ENCODE measurements at regions not wholly inside any gene's neighbourhood (a gene's known extent, or its start where the extent isn't known, plus 50 kb on each side); places are given as distances from the start of the nearest gene placed in this dataset.

GRCh38 chr9:82729991-82730589, 332.9 kb downstream of the RASEF start:
- Histone ChIP-seq H3K27me3 (ENCODE audit: control insufficient read depth, low read length) (no peaks in the 10 kb centered on the region), H4K20me1 (ENCODE audit: control insufficient read depth, insufficient read depth, low read depth, low read length) (no peaks in the 10 kb centered on the region), H3K4me1 (ENCODE audit: control insufficient read depth, low read length) (no peaks in the 10 kb centered on the region), H3K9me3 (ENCODE audit: control insufficient read depth, insufficient read depth, low read length) (no peaks in the 10 kb centered on the region), H3K9me2 (replicated peaks; ENCODE audit: control insufficient read depth, low read length) (no peaks in the 10 kb centered on the region), H3K27ac (ENCODE audit: low read depth, low read length) (no peak overlapping the region), H3F3A (ENCODE audit: control insufficient read depth, insufficient read depth) (no peaks in the 10 kb centered on the region), H3K79me2 (ENCODE audit: control insufficient read depth, low read length) (no peaks in the 10 kb centered on the region), H3K4me2 (ENCODE audit: low read length) (no peak overlapping the region), H3K4me3 (ENCODE audit: low read length) (no peak overlapping the region), H3K36me3 (ENCODE audit: control insufficient read depth, low read length) (no peaks in the 10 kb centered on the region)
- TF ChIP-seq EZH2phosphoT487 (IDR thresholded peaks at IDR 0.05; ENCODE audit: borderline replicate concordance, low read length) (no peak), CTCF (IDR thresholded peaks at IDR 0.05; ENCODE audit: low read depth, low read length, poor library complexity, severe bottlenecking) (no peak)

GRCh38 chr9:82732928-82733327, 330.0 kb downstream of the RASEF start:
- H3K9me3 ChIP-seq (ENCODE audit: control insufficient read depth, insufficient read depth, low read length) = no peaks in the 10 kb centered on the region
- no peaks in the 10 kb centered on the region for H3K9me2 ChIP-seq (replicated peaks; ENCODE audit: control insufficient read depth, low read length)
- no peak overlapping the region for H3K4me2 ChIP-seq (ENCODE audit: low read length)
- H3K4me3 ChIP-seq (ENCODE audit: low read length) = no peak overlapping the region
- no peaks in the 10 kb centered on the region for H3F3A ChIP-seq (ENCODE audit: control insufficient read depth, insufficient read depth)
- TF ChIP-seq EZH2phosphoT487 (IDR thresholded peaks at IDR 0.05; ENCODE audit: borderline replicate concordance, low read length) (no peak), CTCF (IDR thresholded peaks at IDR 0.05; ENCODE audit: low read depth, low read length, poor library complexity, severe bottlenecking) (no peak)
- no peak overlapping the region for H3K27ac ChIP-seq (ENCODE audit: low read depth, low read length)
- no peaks in the 10 kb centered on the region for H3K79me2 ChIP-seq (ENCODE audit: control insufficient read depth, low read length)
- H3K36me3 ChIP-seq (ENCODE audit: control insufficient read depth, low read length) = no peaks in the 10 kb centered on the region
- H4K20me1 ChIP-seq (ENCODE audit: control insufficient read depth, insufficient read depth, low read depth, low read length) = no peaks in the 10 kb centered on the region
- H3K27me3 ChIP-seq (ENCODE audit: control insufficient read depth, low read length) = no peaks in the 10 kb centered on the region
- no peaks in the 10 kb centered on the region for H3K4me1 ChIP-seq (ENCODE audit: control insufficient read depth, low read length)

GRCh38 chr9:82736126-82736525, 326.8 kb downstream of the RASEF start:
- H4K20me1 ChIP-seq (ENCODE audit: control insufficient read depth, insufficient read depth, low read depth, low read length) = no peaks in the 10 kb centered on the region
- no peaks in the 10 kb centered on the region for H3F3A ChIP-seq (ENCODE audit: control insufficient read depth, insufficient read depth)
- H3K27ac ChIP-seq (ENCODE audit: low read depth, low read length) = no peak overlapping the region
- H3K4me2 ChIP-seq (ENCODE audit: low read length) = no peak overlapping the region
- no peaks in the 10 kb centered on the region for H3K4me1 ChIP-seq (ENCODE audit: control insufficient read depth, low read length)
- H3K79me2 ChIP-seq (ENCODE audit: control insufficient read depth, low read length) = no peaks in the 10 kb centered on the region
- H3K36me3 ChIP-seq (ENCODE audit: control insufficient read depth, low read length) = no peaks in the 10 kb centered on the region
- H3K9me2 ChIP-seq (replicated peaks; ENCODE audit: control insufficient read depth, low read length) = no peaks in the 10 kb centered on the region
- H3K9me3 ChIP-seq (ENCODE audit: control insufficient read depth, insufficient read depth, low read length) = no peaks in the 10 kb centered on the region
- H3K27me3 ChIP-seq (ENCODE audit: control insufficient read depth, low read length) = no peaks in the 10 kb centered on the region
- no peak overlapping the region for H3K4me3 ChIP-seq (ENCODE audit: low read length)
- TF ChIP-seq EZH2phosphoT487 (IDR thresholded peaks at IDR 0.05; ENCODE audit: borderline replicate concordance, low read length) (no peak), CTCF (IDR thresholded peaks at IDR 0.05; ENCODE audit: low read depth, low read length, poor library complexity, severe bottlenecking) (no peak)

Data from DOHH2 (cell line).